Ovary (tissue), 7 donors: ENCODE measurements at regions not wholly inside any gene's neighbourhood (a gene's known extent, or its start where the extent isn't known, plus 50 kb on each side); places are given as distances from the start of the nearest gene placed in this dataset.
"Not testable (repeated sequence)": the region's sequence is repeated elsewhere in the genome, so short reads cannot be mapped to it uniquely, and the experiment has no call there.

Experiments used
- DNase-seq, 5 donors: peaks; one replicate each; pipeline ENCODE4 v3.0.0-alpha.2; 2019 to 2020
- H3K27ac ChIP-seq, 2 donors: fragments of 200-600 bp; one replicate each; pipeline versions ENCODE4 v1.5.1 to v1.8.0; 2019 to 2022
- H3K27me3 ChIP-seq: fragments of 200-600 bp; one replicate; pipeline ENCODE4 v1.8.0; 2022
- H3K36me3 ChIP-seq: fragments of 200-600 bp; sonication (generic); one replicate; pipeline ENCODE4 v1.5.1; 2019
- H3K4me1 ChIP-seq: one replicate; pipeline ENCODE4 v1.8.1; 2013; ENCODE audit warnings: mild to moderate bottlenecking, moderate library complexity; ENCODE audit not compliant: insufficient read depth
- H3K4me3 ChIP-seq: fragments of 200-600 bp; sonication (generic); one replicate; pipeline ENCODE4 v1.5.1; 2017
- H3K9me3 ChIP-seq, 2 donors: fragments of 200-600 bp in 1 of 2; sonication (generic) in 1 of 2; one replicate each; pipeline versions ENCODE4 v1.5.1 to v1.8.1; 2013 to 2019; ENCODE audit warnings: mild to moderate bottlenecking in 1 of 2, moderate library complexity in 1 of 2
- CTCF ChIP-seq, 3 donors: fragments of 450-650 bp in 2 of 3; fragments of 200-600 bp in 1 of 3; IDR thresholded peaks; one replicate each; pipeline versions ENCODE4 v1.5.1 to v1.8.0; 2016 to 2022; ENCODE audit warnings: antibody characterized with exemption in 3 of 3, mild to moderate bottlenecking in 1 of 3
- EP300 ChIP-seq: sonication (generic); formaldehyde crosslinking; IDR thresholded peaks from one replicate; pipeline ENCODE4 v1.6.1; 2017; ENCODE audit warnings: antibody characterized with exemption
- POLR2A ChIP-seq: fragments of 450-650 bp; IDR thresholded peaks from one replicate; pipeline ENCODE4 v1.6.1; 2017; ENCODE audit warnings: antibody characterized with exemption, mild to moderate bottlenecking, moderate library complexity
- WGBS, 3 donors: extraction: QIAGEN DNeasy Blood & Tissue Kit in 1 of 3; methylation state at CpG; one replicate each; pipeline versions ENCODE4 v1.1.5 to v1.1.7; 2013 to 2017; 5-methylcytosine and 5-hydroxymethylcytosine counted together
- intact Hi-C, 4 donors: fragments of 100-400 bp; cut with DNase I; formaldehyde crosslinking; loops; one replicate each; pipeline versions ENCODE4 v1.11.0 to v1.15.1; 2022 to 2023
- donor health status: DM: no; HTN: no; CAD: no; lungs with moderate emphysema.
- donor health status: DM: no; HTN: no; CAD: no.
- donor health status: Bipolar disorder and iron deficiency.
- donor health status: DM: no; HTN: no; CAD: no.
- donor health status: DM: yes; HTN: yes; CAD: no.

- 43 to 58% (median 48%) methylated on average over 2 of the region's 2 CpGs for WGBS, 3 donors
- H3K4me3 ChIP-seq: no peak overlapping the region
- intact Hi-C loops: no loop called here
- H3K27me3 ChIP-seq: no peaks in the 10 kb centered on the region
- no peaks in the 10 kb centered on the region for H3K9me3 ChIP-seq
- TF ChIP-seq CTCF (IDR thresholded peaks at IDR 0.05): no peak
- TF ChIP-seq EP300: no peak
- TF ChIP-seq POLR2A: no peak
- H3K27ac ChIP-seq: no peak overlapping the region
- no peaks in the 10 kb centered on the region for H3K4me1 ChIP-seq
- no peak for DNase-seq
- no peaks in the 10 kb centered on the region for H3K36me3 ChIP-seq
Observed at GRCh38 chr4:42761804-42762203, 104.9 kb upstream of the ATP8A1 start.

- H3K27ac ChIP-seq, H3K27me3 ChIP-seq, H3K4me1 ChIP-seq, intact Hi-C loops, H3K9me3 ChIP-seq, H3K4me3 ChIP-seq, DNase-seq, H3K36me3 ChIP-seq: not testable (repeated sequence)
- 39 to 67% (median 61%) methylated on average over 2 of the region's 2 CpGs for WGBS, 3 donors
Observed at GRCh38 chr4:42754965-42755364, 98.1 kb upstream of the ATP8A1 start.

- H3K27ac ChIP-seq: no peak overlapping the region
- H3K4me3 ChIP-seq: no peak overlapping the region
- no peaks in the 10 kb centered on the region for H3K4me1 ChIP-seq
- intact Hi-C loops: no loop called here
- H3K36me3 ChIP-seq: no peaks in the 10 kb centered on the region
- no peaks in the 10 kb centered on the region for H3K27me3 ChIP-seq
- DNase-seq: no peak
- no peak for TF ChIP-seq POLR2A
- WGBS, 3 donors: 88 to 92% (median 89%) methylated on average over 1 of the region's 1 CpG
- no peaks in the 10 kb centered on the region for H3K9me3 ChIP-seq
Observed at GRCh38 chr4:42751587-42751986, 94.7 kb upstream of the ATP8A1 start.

GRCh38 chr4:42750856-42751255 is 94.0 kb upstream of the ATP8A1 start:
- Histone ChIP-seq H3K36me3 (no peaks in the 10 kb centered on the region), H3K27me3 (no peaks in the 10 kb centered on the region), H3K9me3 (no peaks in the 10 kb centered on the region), H3K4me1 (no peaks in the 10 kb centered on the region), H3K27ac (no peak overlapping the region), H3K4me3 (no peak overlapping the region)
- no peak for TF ChIP-seq CTCF (IDR thresholded peaks at IDR 0.05)
- TF ChIP-seq POLR2A: no peak
- TF ChIP-seq EP300: no peak
- intact Hi-C loops: no loop called here
- no peak for DNase-seq
- WGBS, 3 donors: 23 to 36% (median 23%) methylated on average over 2 of the region's 2 CpGs

- intact Hi-C loops: no loop called here
- DNase-seq: peak in 1 of 5 donors; percentile 16
- no peaks in the 10 kb centered on the region for H3K4me1 ChIP-seq
- WGBS, 3 donors: 62 to 63% (median 62%) methylated on average over 1 of the region's 1 CpG
- H3K4me3 ChIP-seq: no peak overlapping the region
- no peaks in the 10 kb centered on the region for H3K9me3 ChIP-seq
- TF ChIP-seq CTCF (IDR thresholded peaks at IDR 0.05): no peak
- TF ChIP-seq POLR2A: no peak
- TF ChIP-seq EP300: no peak
- no peaks in the 10 kb centered on the region for H3K27me3 ChIP-seq
- no peak overlapping the region for H3K27ac ChIP-seq
- no peaks in the 10 kb centered on the region for H3K36me3 ChIP-seq
Observed at GRCh38 chr4:42750091-42750490, 93.2 kb upstream of the ATP8A1 start.

- Histone ChIP-seq H3K4me1 (no peaks in the 10 kb centered on the region), H3K9me3 (no peaks in the 10 kb centered on the region), H3K36me3 (no peaks in the 10 kb centered on the region), H3K27me3 (no peaks in the 10 kb centered on the region), H3K4me3 (no peak overlapping the region), H3K27ac (no peak overlapping the region)
- DNase-seq: no peak
- intact Hi-C loops: no loop called here
- TF ChIP-seq EP300 (no peak), CTCF (IDR thresholded peaks at IDR 0.05) (no peak), POLR2A (no peak)
- WGBS, 3 donors: 85 to 89% (median 88%) methylated on average over 2 of the region's 2 CpGs
Observed at GRCh38 chr4:42747971-42748370, 91.1 kb upstream of the ATP8A1 start.
